HT-29 (cell line): ENCODE measurements at regions not wholly inside any gene's neighbourhood (a gene's known extent, or its start where the extent isn't known, plus 50 kb on each side); places are given as distances from the start of the nearest gene placed in this dataset.

Experiments
- DNase-seq: peaks from one replicate; pipeline ENCODE4 v3.0.0-alpha.2; 2015; ENCODE audit warnings: low spot score

DNA sequence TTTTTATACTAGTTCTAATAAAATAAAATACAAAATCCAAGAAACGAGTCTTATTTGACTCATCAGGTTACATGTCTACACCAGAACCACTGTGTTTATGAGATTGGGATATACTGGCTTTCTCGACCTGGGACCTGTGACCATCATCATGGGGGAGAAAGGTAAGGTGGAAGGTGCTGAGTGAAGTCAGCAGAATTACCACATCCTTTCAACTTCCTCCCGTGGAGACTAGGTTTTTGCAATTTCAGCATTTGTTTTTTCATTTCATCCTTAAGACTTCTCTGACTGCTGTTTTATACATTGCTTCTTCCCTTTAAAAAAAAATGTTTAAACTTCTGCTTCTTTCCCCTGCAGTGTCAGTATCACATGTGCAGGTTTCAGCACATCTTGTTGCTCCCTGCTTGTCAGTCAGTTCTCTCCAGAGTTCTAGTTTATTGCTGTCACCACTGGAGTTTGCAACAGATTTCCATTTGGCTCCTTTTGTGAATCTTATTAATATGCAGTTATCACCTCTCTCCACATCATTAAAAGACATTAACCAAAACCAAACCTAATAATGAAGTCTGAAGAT is 60.4 kb upstream of the HAO2 start:
- no peak for DNase-seq

DNA sequence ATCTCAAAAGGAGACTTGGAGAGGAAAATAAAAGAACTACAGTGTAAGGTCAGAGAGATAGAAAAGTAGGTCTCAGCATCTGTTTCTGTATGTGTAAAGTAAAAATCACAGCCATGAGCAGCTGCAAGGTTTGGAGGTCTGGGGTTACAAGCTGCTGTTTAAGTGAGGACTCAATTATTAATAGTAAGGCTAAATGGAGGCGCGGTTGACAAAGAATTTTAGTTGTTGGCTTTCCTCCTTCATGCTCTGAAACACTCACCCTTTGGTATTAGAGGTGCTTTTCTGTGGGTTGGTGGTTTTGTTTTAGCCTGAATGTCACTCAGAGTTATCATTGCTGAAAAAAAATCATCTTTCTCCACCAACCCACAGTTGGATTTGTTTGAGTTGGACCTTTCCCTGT is 59.8 kb upstream of the HAO2 start:
- no peak for DNase-seq

DNA sequence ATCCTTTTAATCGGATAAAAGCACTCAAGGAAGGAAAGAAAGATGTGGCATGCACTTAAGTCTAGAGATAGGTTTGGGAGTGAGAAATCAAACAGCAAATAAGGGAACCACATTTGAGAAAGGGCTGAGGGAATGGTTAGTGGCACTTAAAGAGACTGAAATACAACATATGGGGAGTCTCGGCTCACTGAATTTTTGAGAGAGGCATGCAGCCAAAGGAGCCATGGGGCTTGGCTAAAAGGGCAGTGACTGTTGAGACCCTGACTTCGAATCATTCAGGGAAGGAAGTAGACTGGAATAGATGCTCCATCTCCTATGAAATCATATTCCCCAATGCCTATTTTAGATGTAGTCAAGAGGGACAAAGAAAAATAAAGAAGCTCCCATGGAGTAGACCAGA is 58.3 kb upstream of the HAO2 start:
- no peak for DNase-seq

DNA sequence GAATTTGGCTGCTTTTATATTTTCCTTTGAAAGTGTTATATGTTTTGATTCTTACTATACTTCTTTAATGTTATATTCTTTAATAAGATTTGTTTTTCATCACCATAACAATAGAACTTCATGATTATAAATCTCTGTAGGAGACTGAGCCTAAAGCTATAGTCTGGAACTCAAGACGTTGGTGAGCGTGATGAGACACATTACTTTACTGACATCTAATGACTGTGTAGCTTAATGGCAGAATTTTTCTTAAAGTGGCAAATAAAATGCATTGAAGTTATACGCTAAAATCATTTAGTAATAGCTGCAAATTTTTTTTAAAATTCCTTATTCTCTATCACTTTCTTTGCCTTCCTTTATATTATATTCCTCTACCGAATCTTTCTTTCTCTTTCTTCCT is 56.1 kb upstream of the HAO2 start:
- no peak for DNase-seq

DNA sequence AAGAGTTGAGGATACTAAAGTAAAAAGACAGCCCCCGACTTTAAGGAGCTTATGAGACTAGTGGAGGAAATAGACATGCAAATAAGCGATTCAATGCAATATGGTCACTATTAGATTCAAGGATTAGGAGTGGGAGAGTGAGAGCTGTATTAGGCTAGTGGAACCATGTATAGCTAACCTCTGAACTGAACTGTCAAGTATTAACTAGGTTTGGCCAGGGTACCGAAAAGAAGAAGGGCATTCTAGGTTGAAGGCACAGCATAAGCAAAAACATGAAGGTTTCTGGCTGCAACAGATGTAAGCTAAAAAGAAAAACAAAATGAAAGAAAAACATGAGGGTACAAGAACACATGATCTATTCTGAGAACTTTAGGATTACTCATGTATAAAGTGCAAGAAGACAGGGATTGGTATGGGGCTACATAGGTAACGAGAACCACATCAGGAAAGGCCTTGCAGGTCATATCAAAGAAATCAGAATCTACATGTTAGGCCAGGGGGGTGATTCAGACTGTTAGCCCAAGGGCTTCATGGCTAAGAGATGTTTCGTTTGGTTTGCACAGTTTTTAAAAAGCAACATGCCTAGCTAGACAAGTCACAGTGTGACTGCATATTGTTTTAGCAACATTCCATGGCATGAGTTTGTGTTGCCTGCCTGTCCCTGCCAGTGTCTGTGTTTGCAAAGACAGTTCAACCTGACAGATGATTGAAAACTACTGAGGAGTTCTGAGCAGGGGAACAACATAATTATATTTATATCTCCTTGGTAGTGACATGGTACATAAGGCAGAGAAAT is 54.4 kb upstream of the HAO2 start:
- no peak for DNase-seq

DNA sequence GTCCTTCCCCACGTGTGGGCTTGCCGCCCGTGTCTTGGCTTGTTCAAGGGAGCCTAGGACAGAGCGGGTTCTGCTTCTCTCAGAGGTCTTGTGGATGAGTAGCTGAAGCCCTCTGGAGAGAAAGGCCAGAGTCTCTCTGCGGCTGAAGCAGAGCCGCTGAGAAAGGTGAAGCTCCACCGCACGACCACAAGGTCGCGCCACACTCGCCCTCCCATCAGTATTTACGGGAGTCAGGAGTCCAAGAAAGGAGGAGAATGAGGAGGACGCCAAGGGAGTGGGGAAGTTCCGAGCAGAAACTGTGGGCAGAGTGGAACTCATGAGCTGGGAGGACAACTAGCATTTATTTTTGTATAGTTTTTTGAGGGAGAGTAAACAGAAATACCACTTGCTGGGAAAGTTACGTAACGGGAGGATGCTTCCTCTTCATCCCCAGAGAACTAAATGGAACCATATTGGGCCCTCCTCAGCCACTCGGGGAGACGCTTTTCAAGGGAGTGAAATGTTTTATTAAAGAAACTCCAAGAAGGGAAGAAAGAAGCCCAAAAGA is 51.6 kb upstream of the HAO2 start:
- no peak for DNase-seq

DNA sequence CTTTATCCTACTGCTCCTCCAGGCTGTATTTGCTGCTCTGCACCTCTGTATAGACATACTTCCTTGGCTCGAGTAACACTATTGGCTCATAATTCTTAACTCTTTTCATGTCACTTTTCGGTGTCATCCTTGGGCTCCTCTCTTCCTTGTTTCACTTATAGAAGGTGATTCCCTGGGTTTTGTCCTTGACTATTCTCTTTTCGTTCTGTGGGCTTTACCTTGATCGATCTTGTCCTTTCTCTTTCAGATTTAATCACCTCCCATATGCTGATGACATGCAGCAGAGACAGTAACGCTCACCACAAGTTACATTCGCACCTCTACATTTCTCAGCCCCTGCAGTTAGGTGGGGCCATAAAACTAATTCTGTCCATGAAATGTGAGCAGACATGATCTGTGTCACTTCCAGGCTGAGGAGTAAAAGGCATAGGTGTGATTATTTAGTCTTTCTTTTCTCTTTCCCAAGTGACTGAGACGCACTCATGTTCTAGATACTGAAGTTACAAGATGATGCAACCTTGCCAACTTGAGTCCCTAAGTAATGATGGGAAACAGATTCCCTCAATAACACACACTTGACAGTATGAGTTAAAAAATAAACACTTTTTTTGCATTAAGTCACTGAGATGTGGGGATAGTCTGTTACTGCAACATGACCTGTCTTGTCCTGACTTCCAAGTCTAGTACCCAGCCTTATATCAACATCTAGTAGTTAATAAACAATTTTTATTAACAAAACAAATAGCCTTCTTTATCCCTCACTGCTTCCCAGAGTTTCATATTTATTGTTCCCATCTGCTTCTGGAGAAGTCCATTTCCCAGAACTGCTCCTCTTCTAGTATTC is 49.9 kb upstream of the HAO2 start:
- DNase-seq = no peak
